CD4-positive, alpha-beta T cell treated with Interleukin-4 for 4 hours (primary cell): ENCODE measurements at regions not wholly inside any gene's neighbourhood (a gene's known extent, or its start where the extent isn't known, plus 50 kb on each side); places are given as distances from the start of the nearest gene placed in this dataset.
"Not testable (repeated sequence)": the region's sequence is repeated elsewhere in the genome, so short reads cannot be mapped to it uniquely, and the experiment has no call there.

Experiments
- DNase-seq: peaks from one replicate; pipeline ENCODE4 v3.0.0-alpha.2; 2020

- DNase-seq, result no peak
These were observed 646.4 kb upstream of the KCNMB2 start for GRCh38 chr3:177889652-177890358.

GRCh38 chr3:177890359-177890683, 645.9 kb upstream of the KCNMB2 start:
- DNase-seq, result no peak

GRCh38 chr3:177891569-177891968, 644.7 kb upstream of the KCNMB2 start:
- DNase-seq, result not testable (repeated sequence)

GRCh38 chr3:177893331-177893730, 642.9 kb upstream of the KCNMB2 start:
- no peak for DNase-seq

GRCh38 chr3:177894081-177894728, 642.0 kb upstream of the KCNMB2 start:
- no peak for DNase-seq

- no peak for DNase-seq
These were observed 638.1 kb upstream of the KCNMB2 start for GRCh38 chr3:177898185-177898584.

GRCh38 chr3:177899275-177900067, 636.8 kb upstream of the KCNMB2 start:
- DNase-seq, result no peak

GRCh38 chr3:177902876-177903275, 633.4 kb upstream of the KCNMB2 start:
- no peak for DNase-seq

GRCh38 chr3:177904621-177905020, 631.6 kb upstream of the KCNMB2 start:
- no peak for DNase-seq

- no peak for DNase-seq
These were observed 630.8 kb upstream of the KCNMB2 start for GRCh38 chr3:177905173-177906125.

- DNase-seq, result no peak
These were observed 630.1 kb upstream of the KCNMB2 start for GRCh38 chr3:177906126-177906511.

- no peak for DNase-seq
These were observed 629.5 kb upstream of the KCNMB2 start for GRCh38 chr3:177906578-177907229.

GRCh38 chr3:177909530-177909929, 626.7 kb upstream of the KCNMB2 start:
- not testable (repeated sequence) for DNase-seq

GRCh38 chr3:177914224-177914623, 622.0 kb upstream of the KCNMB2 start:
- no peak for DNase-seq

GRCh38 chr3:177916461-177916860, 619.8 kb upstream of the KCNMB2 start:
- DNase-seq, result no peak

GRCh38 chr3:177917234-177917861, 618.9 kb upstream of the KCNMB2 start:
- no peak for DNase-seq

GRCh38 chr3:177921153-177921552, 615.1 kb upstream of the KCNMB2 start:
- DNase-seq, result no peak

- no peak for DNase-seq
These were observed 612.0 kb upstream of the KCNMB2 start for GRCh38 chr3:177924261-177924660.

GRCh38 chr3:177928172-177928873, 607.9 kb upstream of the KCNMB2 start:
- peak; percentile 8 for DNase-seq

- DNase-seq, result no peak
These were observed 606.9 kb upstream of the KCNMB2 start for GRCh38 chr3:177929310-177929709.

GRCh38 chr3:177930771-177931170, 605.5 kb upstream of the KCNMB2 start:
- DNase-seq, result no peak
